ENCODE measurements at regions not wholly inside any gene's neighbourhood (a gene's known extent, or its start where the extent isn't known, plus 50 kb on each side); places are given as distances from the start of the nearest gene placed in this dataset.

DNA sequence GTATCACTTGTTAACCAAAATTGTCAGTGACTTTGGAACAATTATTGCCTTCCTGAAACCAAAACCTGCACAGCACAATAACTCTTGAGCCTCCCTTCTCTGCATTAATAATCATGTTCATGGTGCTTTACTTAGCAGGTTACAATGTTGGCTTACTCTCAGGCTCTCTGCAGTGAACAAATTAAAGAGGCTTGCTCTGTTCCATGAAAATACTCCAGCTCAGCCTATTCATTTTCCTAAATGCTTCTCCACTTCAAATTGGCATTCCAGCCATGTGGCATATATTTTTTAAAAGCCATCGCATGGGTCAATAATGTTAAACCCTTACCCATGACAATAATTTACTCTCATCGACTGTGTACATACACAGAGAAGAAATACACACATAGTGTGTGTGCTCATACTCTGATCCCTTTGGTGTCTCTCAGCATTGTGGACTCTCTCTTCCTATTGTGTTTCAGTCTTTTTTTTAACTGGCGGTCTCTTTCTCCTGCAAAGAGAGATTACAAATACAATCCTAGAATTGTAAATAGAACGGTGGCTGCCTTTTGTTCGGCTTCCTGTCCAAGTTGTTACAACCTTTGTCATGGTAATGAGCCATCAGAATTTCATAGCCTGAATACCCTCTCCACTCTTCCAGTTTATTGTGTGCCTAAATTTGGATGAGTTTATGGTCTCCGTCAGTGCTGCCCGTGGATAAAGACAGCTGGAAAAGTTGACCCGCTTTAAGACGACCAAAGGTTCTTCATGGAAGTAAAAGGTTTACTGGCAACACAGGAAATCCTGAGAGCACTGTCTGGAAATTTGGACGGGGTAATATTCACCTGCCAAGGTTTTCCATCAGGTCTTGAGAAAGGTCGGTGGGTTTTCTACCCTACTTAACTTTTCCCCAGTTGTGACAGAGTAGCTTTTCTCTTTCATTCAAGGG, 263.6 kb downstream of the CD83 start:
- Histone ChIP-seq H3K4me3 (ENCODE audit: insufficient read depth, low read length, poor library complexity, severe bottlenecking) (no peak overlapping the region), H3K9me2 (replicated peaks; ENCODE audit: insufficient read depth, low read length) (no peaks in the 10 kb centered on the region), H3K9ac (ENCODE audit: low read length) (no peak overlapping the region), H3K27ac (ENCODE audit: low read depth, low read length) (no peak overlapping the region), H3K36me3 (ENCODE audit: low read length) (no peaks in the 10 kb centered on the region), H2AFZ (ENCODE audit: low read depth, low read length, severe bottlenecking) (no peak overlapping the region), H3F3A (ENCODE audit: insufficient read depth) (no peaks in the 10 kb centered on the region), H3K27me3 (ENCODE audit: low read length) (no peaks in the 10 kb centered on the region), H3K79me2 (ENCODE audit: insufficient read depth, low read length) (no peaks in the 10 kb centered on the region), H3K9me3 (ENCODE audit: insufficient read depth, low read length) (no peaks in the 10 kb centered on the region), H4K20me1 (ENCODE audit: low read depth, low read length) (no peaks in the 10 kb centered on the region), H3K4me2 (ENCODE audit: low read depth, low read length, poor library complexity, severe bottlenecking) (no peak overlapping the region)
- TF ChIP-seq, protein P1, sequence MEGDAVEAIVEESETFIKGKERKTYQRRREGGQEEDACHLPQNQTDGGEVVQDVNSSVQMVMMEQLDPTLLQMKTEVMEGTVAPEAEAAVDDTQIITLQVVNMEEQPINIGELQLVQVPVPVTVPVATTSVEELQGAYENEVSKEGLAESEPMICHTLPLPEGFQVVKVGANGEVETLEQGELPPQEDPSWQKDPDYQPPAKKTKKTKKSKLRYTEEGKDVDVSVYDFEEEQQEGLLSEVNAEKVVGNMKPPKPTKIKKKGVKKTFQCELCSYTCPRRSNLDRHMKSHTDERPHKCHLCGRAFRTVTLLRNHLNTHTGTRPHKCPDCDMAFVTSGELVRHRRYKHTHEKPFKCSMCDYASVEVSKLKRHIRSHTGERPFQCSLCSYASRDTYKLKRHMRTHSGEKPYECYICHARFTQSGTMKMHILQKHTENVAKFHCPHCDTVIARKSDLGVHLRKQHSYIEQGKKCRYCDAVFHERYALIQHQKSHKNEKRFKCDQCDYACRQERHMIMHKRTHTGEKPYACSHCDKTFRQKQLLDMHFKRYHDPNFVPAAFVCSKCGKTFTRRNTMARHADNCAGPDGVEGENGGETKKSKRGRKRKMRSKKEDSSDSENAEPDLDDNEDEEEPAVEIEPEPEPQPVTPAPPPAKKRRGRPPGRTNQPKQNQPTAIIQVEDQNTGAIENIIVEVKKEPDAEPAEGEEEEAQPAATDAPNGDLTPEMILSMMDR (IDR thresholded peaks at IDR 0.05; ENCODE audit: insufficient read depth, low read length, poor library complexity, severe bottlenecking) = no peak
- no peak for TF ChIP-seq EZH2phosphoT487 (conservative IDR thresholded peaks at IDR 0.05; ENCODE audit: low read length)

DNA sequence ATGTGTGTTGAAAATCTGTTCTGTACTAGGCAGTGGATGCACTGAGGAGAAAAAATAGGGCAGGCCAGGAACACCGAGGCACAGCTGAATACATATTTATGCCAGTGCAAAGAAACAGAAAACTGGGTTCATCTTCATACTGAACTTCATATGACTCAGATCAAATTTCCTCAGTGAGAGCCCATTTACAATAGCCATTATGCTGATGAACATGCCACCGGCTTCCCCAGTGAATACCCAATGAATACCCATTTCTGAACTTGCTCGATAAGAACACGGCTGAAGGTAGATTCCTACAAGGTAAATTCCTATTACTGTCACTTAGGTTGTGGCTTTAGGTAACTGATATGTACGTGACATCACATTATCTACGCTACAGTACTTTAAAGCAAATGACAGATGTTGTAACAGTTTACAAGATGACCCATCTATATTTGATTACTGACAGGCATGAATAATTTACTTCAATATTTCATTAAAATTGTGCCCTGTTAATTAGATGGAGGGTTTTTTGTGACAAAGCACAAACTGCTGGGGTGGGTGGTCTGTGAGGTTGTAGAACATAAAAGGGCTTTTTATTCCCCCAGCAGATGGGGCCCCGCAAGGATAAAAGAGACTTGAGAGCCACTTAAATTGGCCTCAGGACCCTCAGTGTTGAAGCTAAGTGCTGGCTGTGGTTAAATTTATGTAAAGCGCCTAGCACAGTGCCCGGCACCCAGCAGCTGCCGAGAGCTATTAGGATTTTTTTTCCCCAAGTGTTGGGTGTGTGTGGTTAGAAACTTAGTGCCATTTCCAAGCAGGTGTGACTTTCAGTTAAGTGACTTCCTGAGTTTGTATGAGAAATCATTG, 264.5 kb downstream of the CD83 start:
- Histone ChIP-seq H3K27me3 (ENCODE audit: low read length) (no peaks in the 10 kb centered on the region), H3F3A (ENCODE audit: insufficient read depth) (no peaks in the 10 kb centered on the region), H3K79me2 (ENCODE audit: insufficient read depth, low read length) (no peaks in the 10 kb centered on the region), H3K36me3 (ENCODE audit: low read length) (no peaks in the 10 kb centered on the region), H3K4me3 (ENCODE audit: insufficient read depth, low read length, poor library complexity, severe bottlenecking) (no peak overlapping the region), H3K9me3 (ENCODE audit: insufficient read depth, low read length) (no peaks in the 10 kb centered on the region), H2AFZ (ENCODE audit: low read depth, low read length, severe bottlenecking) (no peak overlapping the region), H3K4me2 (ENCODE audit: low read depth, low read length, poor library complexity, severe bottlenecking) (no peak overlapping the region), H3K27ac (ENCODE audit: low read depth, low read length) (no peak overlapping the region), H3K9ac (ENCODE audit: low read length) (no peak overlapping the region), H3K9me2 (replicated peaks; ENCODE audit: insufficient read depth, low read length) (no peaks in the 10 kb centered on the region), H4K20me1 (ENCODE audit: low read depth, low read length) (no peaks in the 10 kb centered on the region)
- TF ChIP-seq, protein P1 (IDR thresholded peaks at IDR 0.05; ENCODE audit: insufficient read depth, low read length, poor library complexity, severe bottlenecking) = no peak
- TF ChIP-seq EZH2phosphoT487 (conservative IDR thresholded peaks at IDR 0.05; ENCODE audit: low read length) = no peak

DNA sequence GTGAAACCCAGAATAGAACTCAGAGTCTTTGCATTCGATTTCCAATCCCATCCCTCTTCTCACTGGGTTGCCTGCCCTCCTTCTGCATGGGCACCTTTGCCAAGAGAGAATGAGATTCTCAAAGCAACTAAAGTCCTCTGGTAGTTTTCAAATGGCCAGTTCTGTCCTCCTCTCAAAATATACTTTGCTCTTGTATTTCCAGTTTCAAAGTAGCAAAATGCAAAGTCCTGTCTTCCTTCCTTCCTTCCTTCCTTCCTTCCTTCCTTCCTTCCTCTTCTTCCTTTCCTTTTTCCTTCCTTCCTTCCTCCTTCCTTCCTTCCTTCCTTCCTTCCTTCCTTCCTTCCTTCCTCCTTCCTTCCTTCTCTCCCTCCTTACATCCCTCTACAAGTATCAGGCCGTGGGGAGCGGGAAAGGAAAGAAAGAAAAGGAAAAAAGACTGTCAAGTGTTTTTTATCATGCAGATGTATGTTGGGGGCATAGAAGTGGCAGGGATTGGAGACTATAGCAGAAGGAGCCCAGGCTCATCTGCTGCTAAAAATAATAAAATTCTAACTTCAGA, 265.2 kb downstream of the CD83 start:
- H3K9me2 ChIP-seq (replicated peaks; ENCODE audit: insufficient read depth, low read length) = no peaks in the 10 kb centered on the region
- no peaks in the 10 kb centered on the region for H3F3A ChIP-seq (ENCODE audit: insufficient read depth)
- H4K20me1 ChIP-seq (ENCODE audit: low read depth, low read length) = no peaks in the 10 kb centered on the region
- H2AFZ ChIP-seq (ENCODE audit: low read depth, low read length, severe bottlenecking) = no peak overlapping the region
- H3K4me2 ChIP-seq (ENCODE audit: low read depth, low read length, poor library complexity, severe bottlenecking) = no peak overlapping the region
- H3K27ac ChIP-seq (ENCODE audit: low read depth, low read length) = no peak overlapping the region
- no peak overlapping the region for H3K4me3 ChIP-seq (ENCODE audit: insufficient read depth, low read length, poor library complexity, severe bottlenecking)
- no peaks in the 10 kb centered on the region for H3K9me3 ChIP-seq (ENCODE audit: insufficient read depth, low read length)
- no peaks in the 10 kb centered on the region for H3K36me3 ChIP-seq (ENCODE audit: low read length)
- no peak overlapping the region for H3K9ac ChIP-seq (ENCODE audit: low read length)
- H3K79me2 ChIP-seq (ENCODE audit: insufficient read depth, low read length) = no peaks in the 10 kb centered on the region
- no peak for TF ChIP-seq EZH2phosphoT487 (conservative IDR thresholded peaks at IDR 0.05; ENCODE audit: low read length)
- TF ChIP-seq, protein P1 (IDR thresholded peaks at IDR 0.05; ENCODE audit: insufficient read depth, low read length, poor library complexity, severe bottlenecking) = no peak
- no peaks in the 10 kb centered on the region for H3K27me3 ChIP-seq (ENCODE audit: low read length)
